HUES48 (cell line): ENCODE measurements at regions not wholly inside any gene's neighbourhood (a gene's known extent, or its start where the extent isn't known, plus 50 kb on each side); places are given as distances from the start of the nearest gene placed in this dataset.

Source experiments
- H3K27ac ChIP-seq: one replicate; pipeline ENCODE4 v1.7.0; 2013; ENCODE audit warnings: low read depth, low read length, inconsistent platforms
- H3K27me3 ChIP-seq: 2 replicates; pipeline ENCODE4 v1.6.1; 2013; ENCODE audit warnings: mild to moderate bottlenecking, low read length; ENCODE audit not compliant: control insufficient read depth, insufficient read depth
- H3K36me3 ChIP-seq: 2 replicates; pipeline ENCODE4 v1.6.1; 2013; ENCODE audit warnings: low read length; ENCODE audit not compliant: control insufficient read depth, insufficient read depth
- H3K4me1 ChIP-seq: 2 replicates; pipeline ENCODE4 v1.6.1; 2013; ENCODE audit warnings: mild to moderate bottlenecking, low read length; ENCODE audit not compliant: control insufficient read depth, insufficient read depth
- H3K4me3 ChIP-seq: 2 replicates; pipeline ENCODE4 v1.5.1; 2013; ENCODE audit warnings: mild to moderate bottlenecking, low read depth, low read length
- H3K9ac ChIP-seq: 2 replicates; pipeline ENCODE4 v1.6.1; 2013; ENCODE audit warnings: mild to moderate bottlenecking, low read depth, low read length, moderate library complexity
- H3K9me3 ChIP-seq: 2 replicates; pipeline ENCODE4 v1.6.1; 2013; ENCODE audit warnings: low read length; ENCODE audit not compliant: control insufficient read depth, insufficient read depth

DNA sequence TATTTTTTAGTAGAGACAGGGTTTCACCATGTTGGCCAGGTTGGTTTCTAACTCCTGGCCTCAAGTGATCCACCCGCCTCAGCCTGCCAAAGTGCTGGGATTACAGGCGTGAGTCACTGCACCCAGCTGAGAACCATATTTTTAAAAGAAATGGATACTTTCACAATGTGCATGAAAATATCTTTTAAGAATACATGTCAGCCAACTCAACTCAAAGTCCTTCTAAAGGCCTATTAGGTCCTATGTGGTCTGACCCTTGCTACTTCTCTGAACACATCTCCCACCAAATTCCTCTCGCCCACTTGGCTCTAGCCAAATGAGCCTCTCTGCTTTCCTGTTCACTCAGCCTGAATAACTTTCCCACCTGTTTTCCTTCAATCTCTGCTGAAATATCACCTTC is 119.6 kb downstream of the MTX2 start:
- no peaks in the 10 kb centered on the region for H3K27me3 ChIP-seq
- H3K4me1 ChIP-seq, result no peaks in the 10 kb centered on the region
- no peak overlapping the region for H3K4me3 ChIP-seq
- H3K36me3 ChIP-seq, result no peaks in the 10 kb centered on the region
- H3K27ac ChIP-seq, result no peak overlapping the region
- no peaks in the 10 kb centered on the region for H3K9me3 ChIP-seq
- no peak overlapping the region for H3K9ac ChIP-seq

DNA sequence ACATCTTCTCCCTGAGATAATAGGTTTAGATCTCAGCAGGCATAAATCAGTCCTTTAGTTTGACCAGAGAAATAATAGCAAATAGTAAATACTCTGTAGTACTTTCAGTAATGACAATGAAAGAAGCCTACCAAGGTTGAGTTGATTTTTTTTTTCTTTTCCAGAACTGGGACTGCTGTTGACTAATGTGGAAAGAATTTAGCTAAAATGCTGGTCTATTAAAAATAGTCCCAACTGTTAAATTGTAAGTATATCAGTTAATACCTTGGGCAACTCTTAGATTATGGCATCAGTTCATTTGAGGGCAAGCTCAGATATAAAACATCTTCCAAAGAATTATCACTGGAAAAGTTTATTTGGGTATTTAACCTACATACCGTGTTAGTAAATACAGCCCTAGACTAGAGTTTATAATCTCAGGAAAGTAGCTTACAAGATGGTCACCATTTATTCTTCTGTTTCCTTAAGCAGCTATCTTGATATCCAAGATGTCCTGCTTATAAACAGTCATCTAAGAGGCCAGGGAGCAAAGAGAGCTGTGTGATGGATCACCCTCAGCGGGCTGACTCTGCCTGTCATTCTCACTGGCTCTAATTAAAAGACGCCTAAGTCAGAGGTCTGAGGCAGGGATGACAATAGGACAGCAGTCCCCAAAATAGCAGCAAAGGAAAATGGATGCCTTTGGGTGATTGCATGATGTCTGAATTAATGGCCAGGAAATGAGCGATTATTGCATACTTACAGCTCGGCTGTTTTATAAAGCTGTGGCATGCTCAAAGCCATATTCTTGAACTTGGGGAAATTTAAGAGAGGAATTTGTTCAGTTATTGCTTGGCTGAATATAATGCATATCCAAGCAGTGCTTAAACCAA is 121.3 kb downstream of the MTX2 start:
- Histone ChIP-seq H3K36me3 (no peaks in the 10 kb centered on the region), H3K4me1 (no peaks in the 10 kb centered on the region), H3K9ac (no peak overlapping the region), H3K27ac (no peak overlapping the region), H3K4me3 (no peak overlapping the region), H3K27me3 (no peaks in the 10 kb centered on the region), H3K9me3 (no peaks in the 10 kb centered on the region)

DNA sequence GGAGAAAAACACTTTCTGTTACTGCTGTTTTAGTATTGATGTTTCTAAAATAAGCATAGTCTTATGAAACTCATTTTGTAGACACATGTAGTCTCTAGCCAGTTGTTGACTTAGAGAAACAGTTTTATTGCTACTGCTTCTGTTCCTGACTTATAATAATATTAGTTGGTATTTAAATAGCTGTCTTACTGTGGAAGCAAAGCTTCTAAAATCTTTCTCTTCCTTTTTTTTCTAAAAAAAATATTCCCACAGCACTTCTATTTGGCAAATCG is 121.8 kb downstream of the MTX2 start:
- Histone ChIP-seq H3K36me3 (no peaks in the 10 kb centered on the region), H3K27me3 (no peaks in the 10 kb centered on the region), H3K9me3 (no peaks in the 10 kb centered on the region), H3K9ac (no peak overlapping the region), H3K27ac (no peak overlapping the region), H3K4me3 (no peak overlapping the region), H3K4me1 (no peaks in the 10 kb centered on the region)

DNA sequence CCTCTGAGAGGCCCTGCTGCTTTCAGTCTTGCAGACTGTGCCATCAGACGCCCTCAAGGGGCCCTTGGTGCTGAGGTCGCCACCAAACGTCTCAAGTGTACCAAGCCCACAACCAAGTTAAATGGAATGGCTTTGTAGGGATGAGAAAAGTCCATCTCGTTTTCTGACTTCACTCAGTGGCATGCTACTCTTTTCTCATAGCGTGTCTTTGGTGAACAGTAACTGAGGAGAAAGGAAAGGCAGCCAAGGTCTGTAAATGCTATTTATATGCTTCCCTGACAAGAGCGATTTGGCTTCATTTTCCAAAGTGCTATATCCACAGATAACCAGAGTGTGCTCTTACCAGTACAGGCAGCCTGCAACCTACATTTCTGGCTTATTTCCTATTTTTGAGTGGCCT is 123.0 kb downstream of the MTX2 start:
- H3K27me3 ChIP-seq, result no peaks in the 10 kb centered on the region
- H3K9me3 ChIP-seq, result no peaks in the 10 kb centered on the region
- peaks cover 5% of the 10 kb centered on the region; the same call in 1 of the 2 replicates for H3K4me1 ChIP-seq
- no peak overlapping the region for H3K27ac ChIP-seq
- no peaks in the 10 kb centered on the region for H3K36me3 ChIP-seq
- H3K4me3 ChIP-seq, result no peak overlapping the region
- H3K9ac ChIP-seq, result no peak overlapping the region

DNA sequence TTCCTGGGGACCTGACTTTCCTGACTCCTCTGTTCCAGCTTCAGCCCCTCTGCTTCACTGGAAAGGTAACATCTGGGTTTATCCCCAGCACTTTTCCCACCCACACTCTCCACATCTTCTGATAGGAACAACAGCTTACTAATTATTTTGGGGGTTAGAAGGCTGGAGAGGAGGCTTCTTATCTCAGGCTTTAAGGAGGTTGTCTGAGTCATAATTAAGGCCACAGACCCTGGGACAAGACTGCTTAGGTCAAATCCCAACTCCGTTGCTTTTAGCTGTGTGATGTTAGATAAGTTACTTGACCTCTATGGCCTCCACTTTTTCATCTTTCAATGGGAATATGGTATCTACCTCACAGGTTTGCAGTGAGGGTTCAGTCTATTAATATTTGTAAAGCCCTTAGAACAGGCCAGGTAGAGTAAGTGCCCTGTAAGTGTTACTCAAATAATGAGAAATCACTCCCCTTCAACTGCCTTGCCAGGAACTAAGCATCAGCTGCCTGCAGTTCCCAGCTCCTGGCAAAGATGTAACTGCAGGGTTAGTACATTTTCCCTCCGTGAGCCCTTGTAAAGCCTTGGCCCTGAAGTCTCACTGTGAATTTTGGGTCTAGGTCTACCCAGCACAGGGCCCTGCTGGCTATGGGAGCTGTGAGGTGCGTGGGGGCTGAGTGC is 123.6 kb downstream of the MTX2 start:
- no peak overlapping the region for H3K27ac ChIP-seq

DNA sequence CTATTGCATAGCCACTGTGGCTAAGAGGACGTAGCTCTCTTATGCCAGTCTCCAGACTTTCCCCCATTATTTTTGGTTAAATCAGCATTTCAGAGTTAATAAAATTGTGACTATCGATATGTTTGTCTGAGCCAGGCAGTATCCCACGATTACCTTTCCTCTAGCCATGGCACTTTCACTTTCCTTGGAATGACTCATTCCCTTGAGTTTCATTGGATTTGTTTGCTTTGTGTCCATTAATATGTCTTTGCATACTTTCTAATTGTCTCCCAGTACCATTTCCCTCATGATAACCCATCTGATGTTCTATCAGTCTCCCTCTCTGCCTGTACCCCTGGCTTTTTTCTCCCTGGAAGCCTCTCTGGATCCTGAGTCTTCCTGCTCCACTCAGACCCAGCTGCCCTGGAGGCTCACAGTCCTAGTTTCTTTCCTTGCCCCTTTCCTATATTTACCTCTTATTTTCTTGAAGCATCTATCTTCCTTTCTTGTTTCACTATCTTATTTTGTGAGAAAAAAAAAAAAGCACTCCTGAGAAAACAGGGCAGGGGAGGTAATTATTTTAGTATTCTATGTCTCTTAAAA is 126.1 kb downstream of the MTX2 start:
- H3K36me3 ChIP-seq, result no peaks in the 10 kb centered on the region
- H3K9me3 ChIP-seq, result no peaks in the 10 kb centered on the region
- no peak overlapping the region for H3K9ac ChIP-seq
- H3K27ac ChIP-seq, result no peak overlapping the region
- no peaks in the 10 kb centered on the region for H3K27me3 ChIP-seq
- no peak overlapping the region for H3K4me3 ChIP-seq
- H3K4me1 ChIP-seq, result peaks cover 9% of the 10 kb centered on the region; the same call in 1 of the 2 replicates

More for the DNA sequence above, 123.6 kb downstream of the MTX2 start:
- H3K9me3 ChIP-seq, result no peaks in the 10 kb centered on the region
- no peak overlapping the region for H3K4me3 ChIP-seq
- H3K36me3 ChIP-seq, result no peaks in the 10 kb centered on the region
- H3K4me1 ChIP-seq, result peaks cover 5% of the 10 kb centered on the region; the same call in 1 of the 2 replicates
- no peak overlapping the region for H3K9ac ChIP-seq
- H3K27me3 ChIP-seq, result no peaks in the 10 kb centered on the region

DNA sequence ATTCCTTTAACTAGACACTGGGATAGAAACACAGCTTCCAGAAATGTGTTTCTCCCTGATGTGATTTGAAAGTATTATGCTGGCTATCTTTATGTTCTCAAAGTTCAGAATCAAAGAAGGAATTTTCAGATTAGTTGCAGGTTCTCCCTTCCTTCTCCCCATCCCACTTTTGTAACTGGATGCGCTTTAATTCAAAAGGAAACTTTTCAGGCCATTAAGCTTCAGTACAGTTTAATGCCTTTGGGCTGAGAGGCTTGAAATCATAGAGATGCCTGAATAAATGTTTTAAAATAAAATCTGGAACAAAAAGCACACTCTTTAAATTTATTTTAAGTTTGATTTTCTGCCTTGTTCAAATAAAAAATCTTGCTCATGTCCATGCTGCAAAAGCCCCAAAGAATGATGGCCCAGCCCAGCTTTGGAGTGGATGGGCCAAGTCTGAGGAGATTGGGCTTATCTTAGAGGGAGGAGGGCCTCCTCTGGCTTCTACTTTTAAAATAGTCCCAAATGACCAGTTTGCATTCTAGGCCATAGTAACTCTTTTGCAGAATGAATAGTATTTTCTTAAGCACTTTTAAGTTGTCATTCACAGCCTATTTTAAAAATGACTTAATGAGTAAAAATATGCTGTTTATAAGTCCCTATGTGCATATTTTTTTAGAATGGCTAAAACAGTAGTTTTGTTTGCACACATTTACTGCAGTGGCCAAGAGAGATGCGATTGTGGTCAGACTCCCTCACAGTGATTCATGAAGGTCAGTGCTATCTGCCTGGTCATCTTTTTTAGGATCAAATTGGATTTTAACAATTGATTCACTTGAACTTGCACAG is 129.2 kb downstream of the MTX2 start:
- peaks cover 9% of the 10 kb centered on the region; the same call in 1 of the 2 replicates for H3K4me1 ChIP-seq
- no peak overlapping the region for H3K4me3 ChIP-seq
- H3K9ac ChIP-seq, result no peak overlapping the region
- H3K27ac ChIP-seq, result no peak overlapping the region
- no peaks in the 10 kb centered on the region for H3K36me3 ChIP-seq
- no peaks in the 10 kb centered on the region for H3K27me3 ChIP-seq
- no peaks in the 10 kb centered on the region for H3K9me3 ChIP-seq

DNA sequence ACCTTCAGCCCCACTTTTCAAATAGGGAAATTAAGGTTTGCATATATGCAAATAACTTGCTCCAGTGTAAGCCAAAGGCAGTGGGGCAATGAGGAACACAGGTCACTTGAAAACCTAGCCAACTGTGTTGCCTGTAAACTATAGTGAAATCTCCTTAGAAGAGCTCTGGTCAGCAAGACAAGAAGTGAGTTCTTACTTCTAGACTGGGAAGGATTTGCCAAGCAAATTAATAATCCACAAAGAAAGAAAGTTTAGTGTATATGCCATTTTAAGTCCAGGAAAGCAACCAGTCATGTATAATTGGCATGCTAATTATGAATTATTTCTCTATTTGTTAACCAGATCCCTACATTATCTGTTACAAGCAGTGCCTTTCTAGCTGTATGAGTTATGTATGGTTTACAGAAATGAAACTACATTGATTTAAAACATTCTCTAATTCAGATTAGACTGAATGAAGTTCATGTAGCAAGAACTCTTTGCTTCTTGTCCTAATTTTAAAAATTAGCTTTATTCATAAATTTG is 129.9 kb downstream of the MTX2 start:
- Histone ChIP-seq H3K9ac (no peak overlapping the region), H3K27ac (no peak overlapping the region), H3K27me3 (no peaks in the 10 kb centered on the region), H3K9me3 (no peaks in the 10 kb centered on the region), H3K4me1 (peaks cover 9% of the 10 kb centered on the region; the same call in 1 of the 2 replicates), H3K36me3 (no peaks in the 10 kb centered on the region), H3K4me3 (no peak overlapping the region)

DNA sequence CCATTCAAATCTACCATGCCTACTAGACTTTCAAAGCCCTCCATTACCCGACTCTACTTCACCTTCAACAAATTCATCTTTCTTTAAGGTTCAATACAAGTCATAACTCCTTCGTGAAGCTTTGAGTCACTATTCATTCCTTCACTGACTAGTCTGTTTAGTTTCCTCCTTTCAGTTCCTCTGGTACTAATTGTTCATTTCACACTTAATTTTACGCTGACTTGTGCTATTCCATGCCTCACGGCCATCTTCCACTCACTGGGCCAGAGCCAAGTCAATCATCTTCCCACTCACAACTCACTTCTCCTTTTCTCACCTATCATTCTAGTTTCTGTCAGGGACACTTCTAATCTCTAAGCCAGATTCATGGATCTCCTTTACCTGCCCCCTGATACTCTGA is 136.2 kb downstream of the MTX2 start:
- H3K36me3 ChIP-seq, result no peaks in the 10 kb centered on the region
- H3K27ac ChIP-seq, result no peak overlapping the region
- H3K4me1 ChIP-seq, result no peaks in the 10 kb centered on the region
- H3K4me3 ChIP-seq, result no peak overlapping the region
- H3K9ac ChIP-seq, result no peak overlapping the region
- no peaks in the 10 kb centered on the region for H3K27me3 ChIP-seq
- H3K9me3 ChIP-seq, result no peaks in the 10 kb centered on the region

DNA sequence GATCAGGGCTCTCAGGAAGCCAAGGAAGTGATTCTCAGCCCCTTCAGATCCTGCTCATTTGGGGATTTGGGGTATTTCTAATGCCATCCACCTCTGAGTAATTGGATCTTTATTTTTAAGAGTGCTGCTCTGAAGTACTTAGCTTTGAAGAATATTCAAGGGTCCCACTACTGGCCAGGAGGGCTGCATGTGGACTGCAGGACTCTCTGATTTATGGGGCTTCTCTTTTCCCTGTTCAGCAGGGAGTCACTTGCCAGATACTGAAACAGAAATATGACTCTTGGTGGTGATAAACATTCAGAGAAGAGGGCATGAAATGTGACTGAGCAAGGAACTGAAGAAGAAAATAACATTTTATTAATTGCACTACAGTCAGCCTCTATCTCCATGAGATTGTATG is 138.5 kb downstream of the MTX2 start:
- Histone ChIP-seq H3K4me1 (no peaks in the 10 kb centered on the region), H3K9me3 (no peaks in the 10 kb centered on the region), H3K27ac (no peak overlapping the region), H3K36me3 (no peaks in the 10 kb centered on the region), H3K4me3 (no peak overlapping the region), H3K27me3 (no peaks in the 10 kb centered on the region), H3K9ac (no peak overlapping the region)
